ENCODE measurements at regions not wholly inside any gene's neighbourhood (a gene's known extent, or its start where the extent isn't known, plus 50 kb on each side); places are given as distances from the start of the nearest gene placed in this dataset.

- ATAC-seq (no peak), DNase-seq (no peak)
- Histone ChIP-seq H3K36me3 (ENCODE audit: control insufficient read depth, insufficient read depth, low read length) (no peaks in the 10 kb centered on the region), H3K27me3 (ENCODE audit: control insufficient read depth, insufficient read depth, low read length) (no peaks in the 10 kb centered on the region), H3K4me3 (ENCODE audit: low read length) (no peak overlapping the region), H3K9me3 (ENCODE audit: control insufficient read depth, insufficient read depth, low read length) (peaks cover 3% of the 10 kb centered on the region), H3K4me1 (ENCODE audit: control insufficient read depth, insufficient read depth, low read length) (no peaks in the 10 kb centered on the region), H3K27ac (ENCODE audit: low read length) (no peak overlapping the region)
- Mint-ChIP-seq H3K4me1 (no peaks in the 10 kb centered on the region), H3K36me3 (no peaks in the 10 kb centered on the region), H3K4me3 (no peak overlapping the region), H3K9me3 (peaks cover 7 to 17% of the 10 kb centered on the region in 2 donors), H3K27me3 (ENCODE audit: low read depth in 2 of 2) (no peaks in the 10 kb centered on the region), H3K27ac (no peak overlapping the region)
- WGBS (ENCODE audit: insufficient coverage), result 32% methylated on average over 4 of the region's 4 CpGs
- intact Hi-C loops (cut with micrococcal nuclease), result no loop called here
- TF ChIP-seq, protein P1, sequence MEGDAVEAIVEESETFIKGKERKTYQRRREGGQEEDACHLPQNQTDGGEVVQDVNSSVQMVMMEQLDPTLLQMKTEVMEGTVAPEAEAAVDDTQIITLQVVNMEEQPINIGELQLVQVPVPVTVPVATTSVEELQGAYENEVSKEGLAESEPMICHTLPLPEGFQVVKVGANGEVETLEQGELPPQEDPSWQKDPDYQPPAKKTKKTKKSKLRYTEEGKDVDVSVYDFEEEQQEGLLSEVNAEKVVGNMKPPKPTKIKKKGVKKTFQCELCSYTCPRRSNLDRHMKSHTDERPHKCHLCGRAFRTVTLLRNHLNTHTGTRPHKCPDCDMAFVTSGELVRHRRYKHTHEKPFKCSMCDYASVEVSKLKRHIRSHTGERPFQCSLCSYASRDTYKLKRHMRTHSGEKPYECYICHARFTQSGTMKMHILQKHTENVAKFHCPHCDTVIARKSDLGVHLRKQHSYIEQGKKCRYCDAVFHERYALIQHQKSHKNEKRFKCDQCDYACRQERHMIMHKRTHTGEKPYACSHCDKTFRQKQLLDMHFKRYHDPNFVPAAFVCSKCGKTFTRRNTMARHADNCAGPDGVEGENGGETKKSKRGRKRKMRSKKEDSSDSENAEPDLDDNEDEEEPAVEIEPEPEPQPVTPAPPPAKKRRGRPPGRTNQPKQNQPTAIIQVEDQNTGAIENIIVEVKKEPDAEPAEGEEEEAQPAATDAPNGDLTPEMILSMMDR (IDR thresholded peaks at IDR 0.05), result no peak
Observed at GRCh38 chr2:211259831-211260476, 703.6 kb downstream of the CPS1 start.

DNA sequence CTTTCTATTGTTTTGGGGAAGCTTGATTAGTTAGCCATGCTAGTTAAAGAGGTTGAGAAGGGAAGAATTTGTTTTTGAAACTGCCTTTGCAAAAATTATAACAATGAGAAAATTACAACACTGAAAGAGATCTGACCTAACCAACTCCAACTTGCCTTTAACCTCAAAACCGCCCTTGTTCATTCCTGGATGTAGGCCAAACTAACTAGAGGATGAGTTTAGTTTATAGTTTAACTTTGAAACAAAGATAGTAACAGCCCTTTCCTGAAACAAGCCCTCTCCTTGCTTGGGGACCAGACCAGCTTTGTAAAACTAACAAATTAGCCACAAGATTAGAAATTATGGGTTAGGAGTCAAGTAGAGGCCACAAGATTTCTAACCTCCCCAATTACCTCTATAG is 713.9 kb downstream of the CPS1 start:
- H3K27ac Mint-ChIP-seq, result no peak overlapping the region
- intact Hi-C loops (cut with micrococcal nuclease), result no loop called here
- Histone ChIP-seq H3K9me3 (ENCODE audit: control insufficient read depth, insufficient read depth, low read length) (no peaks in the 10 kb centered on the region), H3K27ac (ENCODE audit: low read length) (no peak overlapping the region), H3K27me3 (ENCODE audit: control insufficient read depth, insufficient read depth, low read length) (no peaks in the 10 kb centered on the region), H3K4me3 (ENCODE audit: low read length) (no peak overlapping the region), H3K4me1 (ENCODE audit: control insufficient read depth, insufficient read depth, low read length) (no peaks in the 10 kb centered on the region), H3K36me3 (ENCODE audit: control insufficient read depth, insufficient read depth, low read length) (no peaks in the 10 kb centered on the region)
- H3K36me3 Mint-ChIP-seq, result no peaks in the 10 kb centered on the region
- peaks cover 13 to 22% of the 10 kb centered on the region in 2 donors for H3K9me3 Mint-ChIP-seq
- TF ChIP-seq, protein P1 (IDR thresholded peaks at IDR 0.05), result no peak
- DNase-seq, result no peak
- no CpG with 5 or more reads among the region's 1 CpG for WGBS (ENCODE audit: insufficient coverage)
- no peaks in the 10 kb centered on the region for H3K4me1 Mint-ChIP-seq
- no peak for ATAC-seq
- no peak overlapping the region for H3K4me3 Mint-ChIP-seq
- H3K27me3 Mint-ChIP-seq (ENCODE audit: low read depth in 2 of 2), result no peaks in the 10 kb centered on the region

DNA sequence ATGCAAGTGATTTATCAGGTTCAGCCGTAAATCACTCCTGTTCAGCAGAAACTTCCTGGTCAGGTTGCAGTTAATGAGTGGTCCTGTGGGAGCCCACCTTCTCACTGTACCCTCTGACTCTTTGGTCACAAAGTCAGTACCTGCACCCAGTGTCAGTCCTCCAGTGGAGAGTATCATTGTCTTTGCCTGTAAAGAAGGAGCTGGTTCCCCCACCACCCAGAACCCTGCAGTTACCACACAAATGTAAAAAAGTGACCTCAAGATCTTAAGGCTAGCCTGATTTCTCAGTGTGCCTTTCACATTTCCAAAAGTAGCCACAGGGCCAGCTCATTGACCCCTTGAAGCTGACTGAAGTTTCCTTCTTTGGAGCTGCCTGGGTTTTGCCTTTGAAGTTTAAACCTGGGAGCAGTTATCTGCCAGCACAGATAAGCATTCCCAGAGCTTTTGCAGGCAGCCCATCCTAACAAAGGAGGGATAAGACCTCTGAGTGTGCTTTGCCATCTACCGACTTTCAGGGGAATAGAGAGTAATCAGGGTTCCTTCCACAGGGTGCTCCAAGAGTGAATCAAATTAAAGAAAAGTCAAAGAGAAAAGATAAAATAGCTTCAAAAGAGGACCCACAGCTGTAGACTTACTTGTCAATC is 725.2 kb downstream of the CPS1 start:
- H3K36me3 ChIP-seq (ENCODE audit: control insufficient read depth, insufficient read depth, low read length), result no peaks in the 10 kb centered on the region
- Mint-ChIP-seq H3K27ac (no peak overlapping the region), H3K9me3 (peaks cover 12 to 19% of the 10 kb centered on the region in 2 donors), H3K27me3 (ENCODE audit: low read depth in 2 of 2) (no peaks in the 10 kb centered on the region), H3K4me3 (no peak overlapping the region), H3K36me3 (no peaks in the 10 kb centered on the region), H3K4me1 (no peaks in the 10 kb centered on the region)
- peaks cover 2% of the 10 kb centered on the region for H3K9me3 ChIP-seq (ENCODE audit: control insufficient read depth, insufficient read depth, low read length)
- TF ChIP-seq, protein P1 (IDR thresholded peaks at IDR 0.05), result no peak
- DNase-seq, result no peak
- H3K27ac ChIP-seq (ENCODE audit: low read length), result no peak overlapping the region
- no peaks in the 10 kb centered on the region for H3K27me3 ChIP-seq (ENCODE audit: control insufficient read depth, insufficient read depth, low read length)
- 84% methylated on average over 2 of the region's 2 CpGs for WGBS (ENCODE audit: insufficient coverage)
- intact Hi-C loops (cut with micrococcal nuclease), result no loop called here
- no peak for ATAC-seq
- H3K4me3 ChIP-seq (ENCODE audit: low read length), result no peak overlapping the region
- no peaks in the 10 kb centered on the region for H3K4me1 ChIP-seq (ENCODE audit: control insufficient read depth, insufficient read depth, low read length)

- ATAC-seq, result no peak
- no peaks in the 10 kb centered on the region for H3K4me1 Mint-ChIP-seq
- H3K27me3 Mint-ChIP-seq (ENCODE audit: low read depth in 2 of 2), result no peaks in the 10 kb centered on the region
Observed at GRCh38 chr2:211302676-211303075, 746.3 kb downstream of the CPS1 start.

More at GRCh38 chr2:211302676-211303075, 746.3 kb downstream of the CPS1 start:
- H3K4me3 ChIP-seq (ENCODE audit: low read length), result no peak overlapping the region
- TF ChIP-seq, protein P1 (IDR thresholded peaks at IDR 0.05), result no peak
- no peak overlapping the region for H3K4me3 Mint-ChIP-seq
- no peaks in the 10 kb centered on the region for H3K4me1 ChIP-seq (ENCODE audit: control insufficient read depth, insufficient read depth, low read length)
- no peaks in the 10 kb centered on the region for H3K27me3 ChIP-seq (ENCODE audit: control insufficient read depth, insufficient read depth, low read length)
- H3K36me3 ChIP-seq (ENCODE audit: control insufficient read depth, insufficient read depth, low read length), result no peaks in the 10 kb centered on the region
- H3K27ac Mint-ChIP-seq, result no peak overlapping the region
- intact Hi-C loops (cut with micrococcal nuclease), result no loop called here
- no peaks in the 10 kb centered on the region for H3K9me3 ChIP-seq (ENCODE audit: control insufficient read depth, insufficient read depth, low read length)
- DNase-seq, result no peak
- WGBS (ENCODE audit: insufficient coverage), result 63% methylated on average over 4 of the region's 4 CpGs
- H3K9me3 Mint-ChIP-seq, result peaks cover 7 to 19% of the 10 kb centered on the region in 2 donors
- no peaks in the 10 kb centered on the region for H3K36me3 Mint-ChIP-seq
- H3K27ac ChIP-seq (ENCODE audit: low read length), result no peak overlapping the region
